K562 (cell line): ENCODE measurements at regions not wholly inside any gene's neighbourhood (a gene's known extent, or its start where the extent isn't known, plus 50 kb on each side); places are given as distances from the start of the nearest gene placed in this dataset.

Experiments
- ATAC-seq: fragments of 200-7000 bp; cut with Tn5 transposase; 3 replicates; pipeline ENCODE4 v1.9.1; 2020; ENCODE audit warnings: moderate library complexity
- BruUV-seq: library from RNA; stranded (reverse); fragments of 400-500 nt; replicated peaks from 2 replicates; lab custom pipeline; 2021; lab: Mats Ljungman, UMichigan
- CTCF ChIA-PET: fragments of 300-600 bp; formaldehyde crosslinking; extraction: SDS; loops from one replicate; lab custom pipeline; 2021; ENCODE audit warnings: low intra/inter-chr PET ratio; lab: Yijun Ruan, JAX
- POLR2A ChIA-PET: fragments of 300-600, 350-650 bp; sonication (Branson Sonifier 250); formaldehyde crosslinking; extraction: SDS; loops from one replicate; lab custom pipeline; 2021; ENCODE audit warnings: antibody characterized with exemption, inconsistent platforms; lab: Yijun Ruan, JAX
- DNase-seq, 4 experiments: peaks; one replicate each; pipeline versions ENCODE4 v3.0.0 to v3.0.0-alpha.2; 2011 to 2018; ENCODE audit warnings: low spot score in 3 of 4, mixed read lengths in 3 of 4; ENCODE audit errors: extremely low read depth in 1 of 4
- FAIRE-seq: peaks from 2 replicates; lab custom pipeline; 2011; peaks lifted over from hg19 to GRCh38; lab: Jason Lieb, UNC
- H2AFZ ChIP-seq: 2 replicates; pipeline ENCODE4 v1.6.0; 2011; ENCODE audit warnings: low read depth, low read length, control low read depth, inconsistent platforms
- H3K27ac ChIP-seq: fragments of 200-600 bp; 3 replicates; pipeline ENCODE4 v1.8.0; 2011; ENCODE audit warnings: low read depth, mild to moderate bottlenecking, control low read depth, inconsistent platforms, low read length, moderate library complexity, mixed read lengths; ENCODE audit errors: extremely low read depth
- H3K27me3 ChIP-seq, 2 experiments: fragments of 300-600 bp in 1 of 2; 2 replicates in 1 of 2; 3 replicates in 1 of 2; pipeline versions ENCODE4 v1.6.0 to v1.8.0; 2011; ENCODE audit warnings: inconsistent platforms in 2 of 2, low read length in 2 of 2, mild to moderate bottlenecking in 1 of 2, mixed read lengths in 1 of 2, moderate library complexity in 1 of 2; ENCODE audit not compliant: control insufficient read depth in 2 of 2, insufficient read depth in 2 of 2
- H3K36me3 ChIP-seq: fragments of 300-600 bp; 3 replicates; pipeline ENCODE4 v1.8.0; 2011; ENCODE audit warnings: mild to moderate bottlenecking, low read length, inconsistent platforms; ENCODE audit not compliant: control insufficient read depth, insufficient read depth
- H3K4me1 ChIP-seq, 2 experiments: fragments of 200-600 bp in 1 of 2; replicated peaks in 1 of 2; 2 replicates in 1 of 2; 3 replicates in 1 of 2; pipeline versions ENCODE4 v1.5.1 to v1.8.0; 2011; ENCODE audit warnings: inconsistent platforms in 2 of 2, low read length in 2 of 2, mild to moderate bottlenecking in 1 of 2, mixed read lengths in 1 of 2, moderate library complexity in 1 of 2; ENCODE audit not compliant: control insufficient read depth in 2 of 2, insufficient read depth in 2 of 2
- H3K4me2 ChIP-seq: 2 replicates; pipeline ENCODE4 v1.6.1; 2011; ENCODE audit warnings: low read length, control low read depth, inconsistent platforms, mixed read lengths; ENCODE audit not compliant: insufficient read depth
- H3K4me3 ChIP-seq: fragments of 200-600 bp; sonication (generic), shearing (Covaris generic); 2 replicates; pipeline ENCODE4 v1.5.1; 2016; ENCODE audit warnings: control low read depth, inconsistent platforms
- H3K79me2 ChIP-seq: fragments of 200-600 bp; 3 replicates; pipeline ENCODE4 v1.8.0; 2011; ENCODE audit warnings: low read length, inconsistent platforms; ENCODE audit not compliant: control insufficient read depth, insufficient read depth
- H3K9ac ChIP-seq, 2 experiments: 2 replicates each; pipeline versions ENCODE4 v1.6.0 to v1.6.1; 2011; ENCODE audit warnings: low read depth in 2 of 2, low read length in 2 of 2, control low read depth in 1 of 2, inconsistent platforms in 1 of 2, mild to moderate bottlenecking in 1 of 2, mixed read lengths in 1 of 2; ENCODE audit not compliant: insufficient read depth in 1 of 2
- H3K9me1 ChIP-seq: one replicate; pipeline ENCODE4 v1.6.0; 2011; ENCODE audit warnings: inconsistent platforms, mild to moderate bottlenecking, low read length, moderate library complexity; ENCODE audit not compliant: control insufficient read depth, insufficient read depth
- H3K9me3 ChIP-seq: replicated peaks from 2 replicates; pipeline ENCODE4 v1.5.1; 2011; ENCODE audit warnings: low read depth, low read length, inconsistent platforms; ENCODE audit not compliant: control insufficient read depth, insufficient read depth
- H4K20me1 ChIP-seq: replicated peaks from 2 replicates; pipeline ENCODE4 v1.6.1; 2011; ENCODE audit warnings: low read length, inconsistent platforms, mixed read lengths; ENCODE audit not compliant: control insufficient read depth, insufficient read depth
- MCM7 ChIP-seq, 2 experiments: fragments of 450-650 bp; IDR thresholded peaks; 2 replicates each; pipeline ENCODE4 v1.6.1; 2016 to 2018
- MNT ChIP-seq, 2 experiments: fragments of 450-650 bp; conservative IDR thresholded peaks; 2 replicates each; pipeline ENCODE4 v1.6.1; 2017; ENCODE audit warnings: mild to moderate bottlenecking in 2 of 2, moderate library complexity in 2 of 2
- TSC22D4 ChIP-seq: fragments of 450-650 bp; IDR thresholded peaks from 2 replicates; pipeline ENCODE4 v1.6.1; 2016; ENCODE audit warnings: missing genetic modification characterization, missing biosample characterization, control low read depth
- WGBS: fragments of 100-300 bp; shearing (Covaris generic); methylation state at CpG from one replicate; pipeline ENCODE4 v1.1.6; 2016; ENCODE audit warnings: low coverage, mixed read lengths; ENCODE audit not compliant: insufficient coverage; ENCODE audit errors: missing lambda C conversion rate; 5-methylcytosine and 5-hydroxymethylcytosine counted together
- in situ Hi-C: fragments of 300-500 bp; cut with MboI; formaldehyde crosslinking; loops from 4 replicates; pipeline ENCODE4 v1.15.0; 2018; ENCODE audit warnings: inconsistent platforms, mixed read lengths
- intact Hi-C: fragments of 100-400 bp; cut with micrococcal nuclease; formaldehyde crosslinking; loops from 2 replicates; pipeline ENCODE4 v1.14.2; 2022
- TF ChIP-seq, protein P1 (sequence below): fragments of 250-450 bp; sonication (Bioruptor Pico); IDR thresholded peaks from 2 replicates; pipeline ENCODE4 v1.9.0; 2021; ENCODE audit warnings: mild to moderate bottlenecking, inconsistent platforms

DNA sequence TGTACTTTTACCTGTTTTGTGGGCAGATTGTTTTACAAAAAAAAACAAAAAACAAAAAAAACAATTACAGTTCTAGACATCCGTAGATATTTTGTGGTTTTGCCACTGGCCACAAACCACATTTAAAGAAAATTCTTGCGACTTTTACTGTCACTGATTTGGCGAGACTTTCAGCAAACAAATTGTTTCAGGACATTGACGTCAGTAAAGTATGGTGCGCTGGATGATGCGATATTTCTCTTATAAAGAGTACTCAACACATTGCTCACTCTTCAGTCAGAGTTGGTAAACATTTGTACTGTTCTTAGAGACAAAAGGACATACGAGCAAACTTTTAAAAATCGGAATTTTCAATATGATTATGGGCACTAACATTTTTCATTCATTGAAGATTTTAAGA lies 229.8 kb downstream of the HAO1 start:
- Histone ChIP-seq H3K9me1 (no peaks in the 10 kb centered on the region), H3K9ac (no peak overlapping the region), H4K20me1 (no peaks in the 10 kb centered on the region), H2AFZ (no peak overlapping the region), H3K9me3 (peaks cover 2% of the 10 kb centered on the region; the same call in 1 of the 2 replicates), H3K79me2 (no peaks in the 10 kb centered on the region), H3K36me3 (no peaks in the 10 kb centered on the region), H3K27ac (no peak overlapping the region), H3K4me2 (no peak overlapping the region), H3K4me3 (no peak overlapping the region), H3K4me1 (no peaks in the 10 kb centered on the region), H3K27me3 (no peaks in the 10 kb centered on the region)
- 1% methylated on average over 8 of the region's 8 CpGs for WGBS
- BruUV-seq, result no TSS peak
- TF ChIP-seq MNT (conservative IDR thresholded peaks at IDR 0.05) (no peak), TSC22D4 (tag) (no peak), MCM7 (IDR thresholded peaks at IDR 0.05) (no peak)
- TF ChIP-seq, protein P1, sequence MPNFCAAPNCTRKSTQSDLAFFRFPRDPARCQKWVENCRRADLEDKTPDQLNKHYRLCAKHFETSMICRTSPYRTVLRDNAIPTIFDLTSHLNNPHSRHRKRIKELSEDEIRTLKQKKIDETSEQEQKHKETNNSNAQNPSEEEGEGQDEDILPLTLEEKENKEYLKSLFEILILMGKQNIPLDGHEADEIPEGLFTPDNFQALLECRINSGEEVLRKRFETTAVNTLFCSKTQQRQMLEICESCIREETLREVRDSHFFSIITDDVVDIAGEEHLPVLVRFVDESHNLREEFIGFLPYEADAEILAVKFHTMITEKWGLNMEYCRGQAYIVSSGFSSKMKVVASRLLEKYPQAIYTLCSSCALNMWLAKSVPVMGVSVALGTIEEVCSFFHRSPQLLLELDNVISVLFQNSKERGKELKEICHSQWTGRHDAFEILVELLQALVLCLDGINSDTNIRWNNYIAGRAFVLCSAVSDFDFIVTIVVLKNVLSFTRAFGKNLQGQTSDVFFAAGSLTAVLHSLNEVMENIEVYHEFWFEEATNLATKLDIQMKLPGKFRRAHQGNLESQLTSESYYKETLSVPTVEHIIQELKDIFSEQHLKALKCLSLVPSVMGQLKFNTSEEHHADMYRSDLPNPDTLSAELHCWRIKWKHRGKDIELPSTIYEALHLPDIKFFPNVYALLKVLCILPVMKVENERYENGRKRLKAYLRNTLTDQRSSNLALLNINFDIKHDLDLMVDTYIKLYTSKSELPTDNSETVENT (CRISPR knock-in tag), result no peak
- DNase-seq (no peak), ATAC-seq (no peak), FAIRE-seq (no peak)
- in situ Hi-C loops, result no loop called here
- ChIA-PET POLR2A (no interaction called here), CTCF (no interaction called here)
- intact Hi-C loops, result no loop called here
